HG02938 (cell line): ENCODE measurements at regions not wholly inside any gene's neighbourhood (a gene's known extent, or its start where the extent isn't known, plus 50 kb on each side); places are given as distances from the start of the nearest gene placed in this dataset.

ENCODE experiments used
- ATAC-seq: cut with Tn5 transposase; IDR thresholded peaks from one replicate; pipeline ENCODE4 v1.9.1; 2021; ENCODE audit warnings: mild to moderate bottlenecking, moderate library complexity; ENCODE audit not compliant: unreplicated experiment

DNA sequence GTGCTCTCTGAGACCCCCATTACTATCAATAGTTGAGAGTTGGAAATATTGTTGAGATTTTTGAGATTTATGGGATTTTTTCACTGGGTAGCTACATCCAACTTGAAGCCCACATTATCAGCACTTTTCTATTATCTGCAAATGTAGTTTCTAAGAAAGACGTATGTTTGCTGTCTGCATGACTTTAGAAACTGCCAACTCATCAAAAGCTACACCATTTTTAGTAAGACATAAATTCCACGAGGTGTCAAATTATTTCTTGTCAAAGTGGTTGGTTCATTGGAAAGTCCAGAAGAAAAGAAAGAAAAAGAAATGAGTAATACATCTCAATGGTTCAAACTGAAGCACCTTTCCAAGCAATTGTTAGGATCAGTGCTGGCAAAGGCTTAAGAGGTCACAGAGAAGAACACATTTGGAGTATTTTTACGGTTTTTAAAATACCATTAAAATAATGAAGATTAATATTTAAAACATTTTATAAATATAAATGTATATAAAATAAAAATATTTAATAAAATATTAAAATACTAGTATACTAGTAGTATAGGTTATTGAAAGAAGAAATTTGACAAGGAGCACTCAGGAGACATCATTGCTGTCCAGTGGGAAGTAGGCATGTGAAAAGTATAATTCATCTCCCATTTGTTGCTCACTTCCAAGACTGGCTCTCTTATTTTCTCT is 463.5 kb downstream of the TAFA4 start:
- ATAC-seq: no peak

- no peak for ATAC-seq
These were observed 464.9 kb downstream of the TAFA4 start for GRCh38 chr3:68467465-68467864.

DNA sequence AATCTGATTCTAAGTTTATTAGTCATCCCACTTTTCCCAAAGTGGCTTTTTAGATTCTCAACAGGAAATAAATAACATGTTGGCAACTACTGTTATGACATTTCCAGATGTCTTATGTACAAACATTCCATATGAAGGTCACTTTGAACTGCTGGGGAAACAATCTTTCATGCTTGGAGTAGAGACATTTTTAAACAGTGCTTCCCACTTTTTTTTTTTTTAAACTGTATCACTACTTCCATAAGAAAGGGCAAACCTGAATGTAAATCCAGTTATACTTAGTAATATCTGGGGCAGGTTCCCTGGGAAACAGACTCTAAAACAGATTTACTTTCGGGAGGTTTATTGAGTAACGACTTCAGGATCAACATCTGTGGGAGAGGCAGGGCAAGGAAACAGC is 473.8 kb downstream of the TAFA4 start:
- ATAC-seq: no peak

- no peak for ATAC-seq
These were observed 483.6 kb downstream of the TAFA4 start for GRCh38 chr3:68448510-68449383.

- no peak for ATAC-seq
These were observed 484.5 kb downstream of the TAFA4 start for GRCh38 chr3:68447885-68448284.

DNA sequence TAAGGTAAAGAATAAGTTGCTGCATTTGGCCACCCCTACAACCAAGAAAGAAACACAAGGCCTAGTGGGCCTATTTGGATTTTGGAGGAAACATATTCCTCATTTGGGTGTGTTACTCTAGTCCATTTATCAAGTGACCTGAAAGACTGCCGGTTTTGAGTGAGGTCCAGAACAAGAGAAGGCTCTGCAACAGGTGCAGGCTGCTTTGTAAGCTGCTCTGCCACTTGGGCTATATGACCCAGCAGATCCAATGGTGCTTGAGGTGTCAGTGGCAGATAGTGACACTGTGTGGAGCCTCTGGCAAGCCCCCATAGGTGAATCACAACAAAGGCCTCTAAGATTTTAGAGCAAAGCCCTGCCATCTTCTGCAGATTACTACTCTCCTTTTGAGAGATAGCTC is 491.3 kb downstream of the TAFA4 start:
- no peak for ATAC-seq

GRCh38 chr3:68436619-68437401 is 495.5 kb downstream of the TAFA4 start:
- ATAC-seq: no peak

GRCh38 chr3:68428495-68428894 is 503.9 kb downstream of the TAFA4 start:
- ATAC-seq: no peak

DNA sequence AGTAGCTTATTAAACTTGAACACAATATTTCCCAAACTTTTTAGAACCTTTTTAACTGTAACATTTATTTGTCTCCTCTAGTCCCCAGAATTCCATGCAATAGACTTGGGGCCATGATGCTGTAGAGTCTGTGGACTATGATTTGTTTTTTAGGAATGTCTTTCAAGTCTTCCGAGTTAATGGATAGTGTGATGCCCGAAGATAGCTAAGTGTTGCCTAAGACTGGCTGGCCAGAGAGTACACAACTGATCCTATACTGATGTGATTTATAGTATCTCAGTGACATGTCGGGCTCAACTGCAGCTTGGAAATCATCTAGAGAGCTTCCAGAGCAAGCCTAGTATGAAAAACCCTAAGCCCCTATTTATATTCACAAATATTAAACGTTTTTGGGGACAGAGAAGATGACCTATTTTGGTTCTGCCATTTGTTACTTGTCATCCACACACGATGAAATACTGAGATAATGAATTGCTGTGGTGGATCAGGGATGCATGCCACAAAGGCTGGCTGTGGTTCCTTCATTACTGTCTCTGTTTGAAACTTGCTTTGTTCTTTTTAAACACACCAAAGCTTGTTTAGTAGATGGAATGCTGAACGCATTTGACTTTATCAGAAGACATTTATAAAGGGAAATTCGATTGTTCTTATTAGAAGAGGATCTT is 507.4 kb downstream of the TAFA4 start:
- no peak for ATAC-seq

DNA sequence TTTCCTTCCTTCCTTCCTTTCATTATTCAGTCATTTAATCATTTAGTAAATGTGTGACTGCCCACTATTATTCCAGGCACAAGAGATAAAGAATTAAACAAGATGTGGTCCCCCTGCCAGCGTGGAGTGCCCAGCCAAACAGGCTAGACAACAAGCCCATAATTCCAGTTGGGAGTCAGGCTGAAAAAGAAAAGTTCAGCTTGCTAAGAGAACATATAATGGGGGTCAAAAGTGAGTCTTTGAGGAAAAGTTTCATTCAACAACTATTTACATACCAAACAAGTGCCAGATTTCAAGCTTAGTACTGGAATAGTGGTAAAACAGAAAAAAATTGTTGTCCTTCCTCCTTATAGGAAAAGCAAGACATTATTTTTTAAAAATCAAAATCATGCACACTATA is 523.7 kb downstream of the TAFA4 start:
- ATAC-seq: no peak

- ATAC-seq: no peak
These were observed 528.6 kb downstream of the TAFA4 start for GRCh38 chr3:68403741-68404140.

DNA sequence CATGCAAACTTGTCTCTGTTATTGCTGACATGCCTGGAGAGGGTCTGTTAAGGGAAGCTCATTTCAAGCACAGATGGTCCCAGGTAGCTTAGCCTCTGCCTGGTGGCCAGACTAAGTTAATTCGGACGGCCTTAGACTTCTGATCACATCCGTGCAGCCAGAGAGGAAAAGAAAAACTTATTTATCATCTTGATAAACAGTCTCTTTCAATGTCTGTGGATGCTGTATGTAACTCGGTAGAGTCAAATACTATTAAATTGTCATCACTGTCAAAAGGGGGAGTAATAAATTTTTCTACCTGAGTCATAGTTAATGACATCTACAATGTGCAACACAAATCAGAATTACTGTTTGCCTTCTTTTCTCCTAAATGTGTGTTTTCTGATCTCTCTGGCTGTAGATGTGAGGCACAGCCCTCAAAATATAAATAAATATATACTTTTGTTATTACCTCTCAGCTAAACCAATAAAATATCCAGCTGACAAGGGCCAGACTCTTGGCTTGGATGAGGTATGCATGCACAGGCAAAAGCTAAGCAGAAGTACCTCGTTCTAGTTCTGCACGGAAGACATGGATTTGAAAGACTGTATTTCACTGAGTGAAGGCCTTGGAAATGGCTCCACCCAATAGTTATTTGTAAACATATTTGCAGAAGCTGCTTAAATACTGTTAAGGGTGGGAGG is 530.0 kb downstream of the TAFA4 start:
- no peak for ATAC-seq

- no peak for ATAC-seq
These were observed 553.7 kb downstream of the TAFA4 start for GRCh38 chr3:68378631-68379030.

- no peak for ATAC-seq
These were observed 558.6 kb downstream of the TAFA4 start for GRCh38 chr3:68373727-68374126.

- no peak for ATAC-seq
These were observed 568.6 kb downstream of the TAFA4 start for GRCh38 chr3:68363796-68364195.

GRCh38 chr3:68360492-68360891 is 571.9 kb downstream of the TAFA4 start:
- no peak for ATAC-seq

- no peak for ATAC-seq
These were observed 586.6 kb downstream of the TAFA4 start for GRCh38 chr3:68345781-68346180.

DNA sequence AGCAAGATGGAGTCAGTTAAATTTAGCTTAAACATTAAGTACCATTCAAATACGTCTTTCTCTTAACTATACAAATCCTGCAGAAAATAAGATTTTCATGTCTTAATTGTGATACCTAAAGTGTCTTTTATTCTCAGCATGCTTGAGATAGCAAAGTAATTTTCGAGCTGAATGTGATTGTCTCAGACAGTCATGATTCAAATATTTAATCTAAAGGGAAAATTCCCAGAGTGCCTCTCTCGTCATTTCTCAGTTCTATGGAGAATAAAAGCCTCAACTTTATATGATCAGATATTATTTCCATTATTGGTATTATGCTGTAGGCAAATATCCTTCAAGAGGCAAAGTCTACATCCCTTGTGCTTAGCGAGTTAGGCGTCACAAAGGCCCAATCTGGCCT is 589.9 kb downstream of the TAFA4 start:
- no peak for ATAC-seq

DNA sequence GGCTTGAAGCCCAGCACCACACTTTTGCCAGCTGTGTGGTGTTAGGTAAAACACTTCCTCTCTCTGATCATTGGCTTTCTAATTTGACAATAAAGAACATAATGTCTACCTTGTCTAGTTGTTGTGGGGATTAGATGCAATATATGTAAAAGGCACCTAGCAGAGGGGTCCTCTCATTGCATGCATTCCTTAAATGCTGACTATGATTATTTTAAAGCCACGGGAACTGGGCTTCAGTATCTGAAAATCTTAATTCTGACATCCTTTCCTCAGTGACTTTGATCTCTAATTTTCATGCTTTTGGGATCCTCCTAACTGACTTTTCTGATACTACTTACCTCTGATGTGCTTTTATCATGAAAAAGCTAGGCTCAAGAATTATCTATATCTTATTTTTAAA is 596.3 kb downstream of the TAFA4 start:
- no peak for ATAC-seq

DNA sequence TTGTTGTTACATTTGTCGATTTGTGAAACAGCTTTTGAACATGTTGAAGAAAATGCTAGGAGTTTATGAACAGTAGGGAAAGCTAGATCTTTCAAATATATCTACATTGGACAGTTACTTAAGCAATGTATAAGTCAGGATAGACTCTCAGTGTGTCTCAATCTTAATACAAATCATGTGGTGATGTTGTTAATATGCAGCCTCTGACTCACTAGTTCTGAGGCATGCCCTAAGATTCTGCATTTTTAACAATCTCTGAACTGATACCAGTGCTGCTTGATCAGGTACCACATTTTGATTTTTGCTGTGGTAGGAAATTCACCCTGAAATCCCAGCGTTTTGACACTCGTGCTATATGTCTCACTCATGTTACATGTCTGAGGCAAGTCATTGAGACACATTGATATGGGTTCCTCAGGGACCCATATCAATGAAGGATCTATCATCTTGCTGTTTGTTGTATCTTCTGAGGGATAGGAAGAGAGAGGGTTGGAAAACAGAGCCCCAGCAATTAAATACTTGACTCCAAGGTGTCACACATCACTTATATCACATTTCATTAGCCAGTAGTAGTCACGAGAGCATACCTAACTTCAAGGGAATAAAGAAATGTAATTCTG is 597.9 kb downstream of the TAFA4 start:
- ATAC-seq: no peak
